Right ventricle myocardium inferior (tissue), 1 donor: ENCODE measurements at regions not wholly inside any gene's neighbourhood (a gene's known extent, or its start where the extent isn't known, plus 50 kb on each side); places are given as distances from the start of the nearest gene placed in this dataset.
"Not testable (repeated sequence)": the region's sequence is repeated elsewhere in the genome, so short reads cannot be mapped to it uniquely, and the experiment has no call there.

Experiments
- ATAC-seq: fragments of 200-7000 bp; cut with Tn5 transposase; one replicate; pipeline ENCODE4 v1.9.1; 2020; ENCODE audit warnings: mild to moderate bottlenecking, moderate library complexity
- DNase-seq: peaks from one replicate; pipeline ENCODE4 v3.0.0; 2021; ENCODE audit errors: missing footprints
- intact Hi-C: fragments of 100-400 bp; cut with DNase I; formaldehyde crosslinking; loops from one replicate; pipeline ENCODE4 v1.11.0; 2022
- donor health status: DM: no; HTN: yes; CAD: no; lungs with severe emphysema.

GRCh38 chr17:16853661-16854320, 118.1 kb downstream of the TNFRSF13B start:
- intact Hi-C loops = no loop called here
- ATAC-seq = no peak
- DNase-seq = no peak

GRCh38 chr17:16849861-16850260, 122.1 kb downstream of the TNFRSF13B start:
- intact Hi-C loops, DNase-seq, ATAC-seq: not testable (repeated sequence)

- intact Hi-C loops, ATAC-seq, DNase-seq: not testable (repeated sequence)
Measured at GRCh38 chr17:16848997-16849396, 122.9 kb downstream of the TNFRSF13B start.

GRCh38 chr17:16845098-16845497, 126.8 kb downstream of the TNFRSF13B start:
- intact Hi-C loops, ATAC-seq, DNase-seq: not testable (repeated sequence)

GRCh38 chr17:16844669-16845068, 127.2 kb downstream of the TNFRSF13B start:
- ATAC-seq, DNase-seq, intact Hi-C loops: not testable (repeated sequence)

GRCh38 chr17:16843511-16843910, 128.4 kb downstream of the TNFRSF13B start:
- intact Hi-C loops, DNase-seq, ATAC-seq: not testable (repeated sequence)

- DNase-seq, ATAC-seq, intact Hi-C loops: not testable (repeated sequence)
Measured at GRCh38 chr17:16842346-16842745, 129.6 kb downstream of the TNFRSF13B start.

- DNase-seq, ATAC-seq, intact Hi-C loops: not testable (repeated sequence)
Measured at GRCh38 chr17:16841896-16842295, 130.0 kb downstream of the TNFRSF13B start.

GRCh38 chr17:16840219-16840618, 131.7 kb downstream of the TNFRSF13B start:
- intact Hi-C loops, ATAC-seq: not testable (repeated sequence)

GRCh38 chr17:16839242-16840175, 132.4 kb downstream of the TNFRSF13B start:
- ATAC-seq, intact Hi-C loops, DNase-seq: not testable (repeated sequence)

More at GRCh38 chr17:16840219-16840618, 131.7 kb downstream of the TNFRSF13B start:
- DNase-seq = not testable (repeated sequence)

GRCh38 chr17:16838795-16839194, 133.1 kb downstream of the TNFRSF13B start:
- DNase-seq, ATAC-seq, intact Hi-C loops: not testable (repeated sequence)

GRCh38 chr17:16838287-16838686, 133.6 kb downstream of the TNFRSF13B start:
- intact Hi-C loops, DNase-seq, ATAC-seq: not testable (repeated sequence)

- DNase-seq, intact Hi-C loops, ATAC-seq: not testable (repeated sequence)
Measured at GRCh38 chr17:16837468-16838266, 134.3 kb downstream of the TNFRSF13B start.

GRCh38 chr17:16836315-16836915, 135.5 kb downstream of the TNFRSF13B start:
- intact Hi-C loops = not testable (repeated sequence)

GRCh38 chr17:16833517-16833916, 138.4 kb downstream of the TNFRSF13B start:
- DNase-seq, ATAC-seq, intact Hi-C loops: not testable (repeated sequence)

More at GRCh38 chr17:16836315-16836915, 135.5 kb downstream of the TNFRSF13B start:
- ATAC-seq, DNase-seq: not testable (repeated sequence)

- intact Hi-C loops, ATAC-seq, DNase-seq: not testable (repeated sequence)
Measured at GRCh38 chr17:16832853-16833252, 139.1 kb downstream of the TNFRSF13B start.

GRCh38 chr17:16832206-16832605, 139.7 kb downstream of the TNFRSF13B start:
- intact Hi-C loops, DNase-seq: not testable (repeated sequence)

GRCh38 chr17:16830770-16831169, 140.7 kb downstream of the CCDC144A start:
- ATAC-seq, intact Hi-C loops: not testable (repeated sequence)

More at GRCh38 chr17:16832206-16832605, 139.7 kb downstream of the TNFRSF13B start:
- not testable (repeated sequence) for ATAC-seq

More at GRCh38 chr17:16830770-16831169, 140.7 kb downstream of the CCDC144A start:
- DNase-seq = not testable (repeated sequence)
